ENCODE measurements at regions not wholly inside any gene's neighbourhood (a gene's known extent, or its start where the extent isn't known, plus 50 kb on each side); places are given as distances from the start of the nearest gene placed in this dataset.

- DNase-seq, result no peak
Observed at GRCh38 chr5:68409259-68409658, 193.7 kb downstream of the PIK3R1 start.

DNA sequence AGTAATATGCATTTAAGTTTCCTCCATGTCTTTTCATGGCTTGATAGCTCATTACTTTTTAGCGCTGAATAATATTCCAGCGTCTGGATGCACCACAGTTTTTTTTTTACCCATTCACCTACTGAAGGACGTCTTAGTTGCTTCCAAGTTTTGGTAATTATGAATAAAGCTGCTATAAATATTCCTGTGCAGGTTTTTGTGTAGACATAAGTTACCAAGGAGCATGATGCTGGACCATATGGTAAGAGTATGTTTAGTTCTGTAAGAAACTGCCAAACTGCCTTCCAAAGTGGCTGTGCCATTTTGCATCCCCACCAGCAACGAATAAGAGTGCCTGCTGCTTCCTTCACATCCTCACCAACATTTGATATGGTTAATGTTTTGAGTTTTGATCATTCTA, 195.6 kb downstream of the PIK3R1 start:
- no peak for DNase-seq

GRCh38 chr5:68415177-68416085, 199.9 kb downstream of the PIK3R1 start:
- no peak for DNase-seq

DNA sequence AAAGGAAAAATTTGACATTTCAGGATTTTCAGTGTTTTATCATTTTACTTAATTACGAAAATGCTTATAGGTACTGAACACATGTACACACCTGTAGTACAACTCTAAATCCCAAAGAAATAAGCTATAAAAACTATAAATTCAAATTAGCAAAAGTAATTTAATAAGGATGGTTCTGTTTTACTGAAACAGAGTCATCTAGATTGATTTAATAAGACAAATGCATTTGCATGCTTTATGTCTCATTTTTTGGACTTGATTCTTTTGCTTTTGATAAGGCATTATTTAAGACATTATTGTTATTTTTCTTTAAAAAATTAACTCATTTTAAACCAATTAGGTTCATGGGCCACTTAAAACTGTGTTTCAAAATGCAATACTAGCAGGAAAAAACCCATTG, 201.2 kb downstream of the PIK3R1 start:
- no peak for DNase-seq

DNA sequence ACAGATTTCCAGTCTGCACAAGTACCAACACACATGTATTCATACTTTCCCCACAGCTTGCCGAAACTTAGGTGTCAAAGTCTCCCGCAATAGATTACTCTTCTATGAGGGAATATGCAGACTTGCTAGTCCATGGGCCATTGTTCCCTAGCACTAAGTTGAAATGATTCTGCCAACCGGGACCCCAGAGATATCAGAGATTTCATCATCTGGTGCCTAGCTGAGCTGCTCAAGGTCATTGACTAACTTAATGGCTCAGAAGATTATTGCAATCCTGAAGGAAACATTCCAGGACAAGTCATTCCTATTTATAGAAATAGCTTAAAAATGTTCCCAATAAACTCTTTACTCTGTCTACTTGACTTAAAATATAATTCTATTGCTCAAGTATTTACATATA, 202.6 kb downstream of the PIK3R1 start:
- no peak for DNase-seq

GRCh38 chr5:68418680-68419079, 203.1 kb downstream of the PIK3R1 start:
- DNase-seq, result no peak

GRCh38 chr5:68419081-68419636, 203.6 kb downstream of the PIK3R1 start:
- no peak for DNase-seq

DNA sequence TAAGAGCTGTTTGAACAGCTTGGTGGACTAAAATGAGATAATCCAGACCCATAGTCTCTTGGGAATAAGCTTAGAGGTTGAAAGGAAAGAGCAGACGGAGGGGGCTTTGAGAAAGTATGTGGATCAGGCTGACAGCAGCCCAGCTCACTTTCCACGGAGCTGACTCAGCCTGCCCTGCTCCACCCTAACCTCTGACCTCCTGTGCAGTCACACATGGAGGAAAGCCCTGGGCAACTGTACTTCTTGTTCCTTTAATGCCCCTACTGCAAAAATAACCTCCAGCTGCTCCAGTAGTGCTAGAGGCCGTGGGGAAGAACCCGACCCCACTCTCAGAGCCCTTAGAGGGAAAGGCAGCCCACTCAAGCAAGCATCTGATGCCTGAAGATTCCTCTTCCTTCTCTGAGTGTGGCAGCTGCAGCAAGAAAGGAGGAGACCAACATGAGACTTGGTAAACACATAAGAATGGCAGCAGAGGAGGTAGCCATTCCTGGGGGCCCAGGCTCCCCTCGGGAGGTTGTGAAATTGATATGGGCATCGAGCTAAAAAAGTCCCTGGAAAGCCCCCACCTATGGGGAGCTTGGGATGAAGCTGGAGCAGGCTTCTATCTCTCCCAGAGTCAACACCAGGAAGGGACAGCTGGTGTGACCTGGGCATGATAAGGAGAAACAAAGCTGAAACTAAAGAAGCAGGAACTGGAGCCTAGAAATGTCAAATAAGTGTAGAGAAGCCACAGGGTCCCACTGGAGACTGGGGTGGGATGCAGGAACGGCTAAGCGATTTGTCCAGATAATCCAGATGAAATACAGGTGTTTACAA, 204.3 kb downstream of the PIK3R1 start:
- DNase-seq, result no peak

- DNase-seq, result no peak
Observed at GRCh38 chr5:68420476-68421344, 205.2 kb downstream of the PIK3R1 start.

DNA sequence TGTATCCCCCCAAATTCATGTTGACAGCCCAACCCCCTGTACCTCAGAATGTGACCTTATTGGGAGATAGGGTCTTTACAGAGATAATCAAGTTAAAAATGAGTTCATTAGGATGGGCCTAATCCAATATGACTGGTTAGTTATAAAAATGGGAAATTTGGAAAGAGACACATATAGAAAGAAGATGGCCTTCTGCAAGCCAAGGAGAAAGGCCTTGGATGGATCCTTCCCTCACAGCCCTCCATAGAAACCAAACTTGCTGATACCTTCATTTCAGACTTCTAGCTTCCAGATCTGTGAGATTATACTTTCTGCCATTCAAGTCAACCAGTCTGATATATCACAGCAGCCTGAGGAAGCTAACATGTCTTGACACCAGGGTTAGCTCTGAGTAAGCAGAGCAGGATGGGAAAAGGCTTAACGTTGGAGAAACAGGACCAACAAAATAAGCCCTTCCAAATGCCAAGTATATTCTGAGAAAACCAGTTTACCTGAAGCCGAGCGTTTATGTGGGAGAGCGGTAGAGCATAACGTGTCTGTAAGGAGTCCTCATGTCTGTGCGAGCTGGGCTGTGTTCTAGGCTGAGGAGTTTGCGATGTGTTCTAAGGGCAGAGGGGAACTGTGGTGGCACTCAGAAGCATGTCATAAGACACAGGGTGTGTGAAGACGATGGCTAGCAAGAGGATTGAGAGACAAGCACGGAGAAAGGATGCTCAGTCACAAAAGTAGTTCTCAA, 206.1 kb downstream of the PIK3R1 start:
- no peak for DNase-seq

- DNase-seq, result no peak
Observed at GRCh38 chr5:68423154-68423811, 207.7 kb downstream of the PIK3R1 start.

- no peak for DNase-seq
Observed at GRCh38 chr5:68424799-68425537, 209.4 kb downstream of the PIK3R1 start.

DNA sequence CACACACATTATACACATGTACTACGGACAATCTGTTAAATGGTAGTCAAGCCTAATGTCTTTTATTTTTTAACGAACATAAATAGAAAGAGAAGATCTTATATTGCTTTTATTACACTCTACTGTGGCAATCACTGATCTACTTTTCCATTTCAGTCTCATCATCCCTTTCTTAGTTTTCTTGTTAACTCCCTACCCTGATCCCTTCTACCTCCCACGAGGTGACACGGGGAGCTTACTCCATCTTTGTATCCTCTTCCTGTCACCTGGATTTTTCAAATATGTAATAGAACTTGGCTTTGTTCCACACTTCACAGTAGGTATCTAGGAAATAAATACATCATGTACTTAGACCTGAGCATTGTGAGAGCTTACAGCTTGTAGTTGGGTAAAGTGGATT, 211.0 kb downstream of the PIK3R1 start:
- no peak for DNase-seq

GRCh38 chr5:68428231-68428811, 212.8 kb downstream of the PIK3R1 start:
- no peak for DNase-seq

GRCh38 chr5:68429510-68429909, 214.0 kb downstream of the PIK3R1 start:
- DNase-seq, result no peak

DNA sequence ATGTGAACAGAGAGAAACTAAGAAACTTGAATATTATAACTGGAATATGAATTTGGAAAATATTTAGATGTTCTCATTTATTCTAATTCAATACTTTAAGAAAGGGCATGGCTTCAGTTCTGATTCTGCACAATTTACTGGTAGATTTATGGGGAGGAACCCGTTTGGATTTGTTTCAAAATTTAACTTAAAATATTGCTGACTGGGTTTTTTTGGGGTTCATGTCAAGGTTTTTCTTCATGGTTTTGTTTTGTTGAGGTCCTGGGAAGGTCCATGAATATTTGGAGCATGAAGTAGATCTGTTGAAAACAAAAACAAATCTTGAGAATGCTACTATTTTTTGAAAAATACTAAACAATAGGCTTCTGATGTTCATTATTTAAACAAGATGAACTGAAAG, 214.7 kb downstream of the PIK3R1 start:
- DNase-seq, result no peak

- DNase-seq, result no peak
Observed at GRCh38 chr5:68431186-68431585, 215.6 kb downstream of the PIK3R1 start.

- DNase-seq, result no peak
Observed at GRCh38 chr5:68431601-68432337, 216.2 kb downstream of the PIK3R1 start.

GRCh38 chr5:68432682-68433081, 217.1 kb downstream of the PIK3R1 start:
- DNase-seq, result no peak

DNA sequence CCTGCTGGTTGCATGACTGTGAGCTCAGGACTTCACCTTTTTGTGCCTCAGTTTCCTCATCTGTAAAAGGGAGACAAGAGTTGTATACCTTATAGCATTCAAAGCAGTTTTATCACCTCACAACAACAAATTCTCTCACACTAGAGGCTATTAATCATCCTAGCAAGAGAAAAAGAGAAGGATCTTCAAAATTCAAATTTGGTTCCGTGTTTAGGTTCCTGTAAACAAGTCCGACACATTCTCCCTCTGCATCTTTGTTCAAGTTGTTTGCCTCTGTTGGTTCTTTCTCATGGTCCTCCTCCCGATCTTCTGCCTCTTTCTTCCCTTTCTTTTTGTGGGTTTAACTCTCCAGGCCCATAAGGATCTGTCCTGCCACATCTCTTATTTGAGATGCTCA, 218.0 kb downstream of the PIK3R1 start:
- DNase-seq, result no peak
